ENCODE measurements at regions not wholly inside any gene's neighbourhood (a gene's known extent, or its start where the extent isn't known, plus 50 kb on each side); places are given as distances from the start of the nearest gene placed in this dataset.
A peak's percentile ranks its signal among the peaks of the same experiment; 100 is the strongest.

DNA sequence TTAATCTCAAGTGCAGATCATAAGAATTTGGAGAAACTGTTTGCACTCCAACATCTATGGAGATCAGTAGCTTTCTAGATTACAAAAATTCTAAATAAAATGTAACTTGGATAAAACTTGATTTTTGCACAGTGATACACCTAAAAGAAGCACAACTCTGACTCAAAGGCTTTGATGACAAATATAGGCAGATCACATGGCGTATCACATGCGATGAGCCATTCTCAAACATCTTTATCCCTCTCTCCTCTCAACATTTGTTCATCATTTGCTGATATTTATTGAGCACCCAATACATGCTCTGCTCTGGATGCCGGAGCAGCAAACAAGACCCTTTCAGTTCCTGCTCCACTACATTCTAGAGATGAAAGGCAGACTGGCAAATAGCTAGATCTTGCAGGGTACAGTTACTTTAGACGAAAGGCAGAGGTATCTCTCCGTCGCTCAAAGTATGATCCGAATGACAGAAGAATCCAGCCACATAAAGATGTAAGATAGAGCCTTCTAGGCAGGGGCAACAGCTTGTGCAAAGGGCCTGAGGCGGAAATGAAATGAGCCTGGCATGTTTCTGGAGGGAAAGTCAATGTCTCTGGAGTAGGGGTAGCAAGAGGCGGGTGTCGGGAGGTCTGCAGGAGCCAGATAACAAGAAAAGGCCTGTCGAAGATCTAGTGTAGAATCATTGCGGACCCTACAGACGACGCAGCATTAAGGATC, 145.8 kb upstream of the ERRFI1 start:
- Mint-ChIP-seq H3K27me3 (ENCODE audit: unreplicated experiment) (peaks cover 1% of the 10 kb centered on the region), H3K27ac (ENCODE audit: unreplicated experiment) (no peak overlapping the region), H3K4me3 (ENCODE audit: unreplicated experiment) (no peak overlapping the region), H3K9me3 (ENCODE audit: unreplicated experiment) (no peaks in the 10 kb centered on the region), H3K4me1 (ENCODE audit: unreplicated experiment) (peaks cover 6% of the 10 kb centered on the region), H3K36me3 (ENCODE audit: low read depth, unreplicated experiment) (no peaks in the 10 kb centered on the region)
- TF ChIP-seq CTCF (IDR thresholded peaks at IDR 0.05; ENCODE audit: unreplicated experiment): no peak
- DNase-seq (ENCODE audit: low spot score): no peak

DNA sequence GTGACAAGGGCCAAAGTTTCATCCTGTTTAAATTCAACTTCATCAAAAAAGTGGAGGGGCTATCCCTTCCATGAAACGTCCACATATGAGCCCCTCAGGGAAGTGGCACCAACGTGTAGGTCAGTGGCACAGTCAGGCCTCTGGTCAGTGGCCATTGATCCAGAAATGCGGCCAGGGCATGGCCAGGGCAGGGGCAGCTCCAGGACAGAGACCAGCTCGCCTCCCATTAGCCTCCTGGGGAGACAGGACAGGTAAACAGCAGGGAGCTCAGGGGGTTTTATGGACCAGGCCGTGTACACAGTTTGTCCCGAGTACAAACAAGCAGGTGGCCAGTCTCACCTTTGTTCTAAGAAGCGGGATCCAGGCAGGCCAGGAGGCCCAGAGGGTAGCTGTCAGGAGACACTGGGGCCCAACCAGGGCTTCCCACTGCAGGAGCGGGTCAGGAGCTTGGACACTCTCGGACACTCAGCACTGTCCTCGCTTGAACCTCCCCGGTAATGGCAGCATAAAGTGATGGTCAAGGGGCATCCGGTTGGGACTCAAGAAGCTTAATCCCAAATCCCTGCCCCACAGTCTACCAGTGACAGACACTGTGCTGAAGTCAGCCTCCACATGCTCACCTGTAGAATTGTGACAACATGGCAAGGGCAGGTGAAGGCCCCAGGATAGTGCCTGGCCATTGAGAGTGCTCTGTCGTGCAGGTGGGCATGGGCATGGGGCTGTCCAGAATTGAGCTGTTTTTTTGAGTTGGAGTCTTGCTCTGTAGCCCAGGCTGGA, 144.1 kb upstream of the ERRFI1 start:
- H3K4me1 Mint-ChIP-seq (ENCODE audit: unreplicated experiment): peaks cover 6% of the 10 kb centered on the region
- no peak for DNase-seq (ENCODE audit: low spot score)
- H3K27ac Mint-ChIP-seq (ENCODE audit: unreplicated experiment): peak overlapping the region; percentile 77
- H3K9me3 Mint-ChIP-seq (ENCODE audit: unreplicated experiment): no peaks in the 10 kb centered on the region
- TF ChIP-seq CTCF (IDR thresholded peaks at IDR 0.05; ENCODE audit: unreplicated experiment): no peak
- no peaks in the 10 kb centered on the region for H3K36me3 Mint-ChIP-seq (ENCODE audit: low read depth, unreplicated experiment)
- no peaks in the 10 kb centered on the region for H3K27me3 Mint-ChIP-seq (ENCODE audit: unreplicated experiment)
- H3K4me3 Mint-ChIP-seq (ENCODE audit: unreplicated experiment): no peak overlapping the region

DNA sequence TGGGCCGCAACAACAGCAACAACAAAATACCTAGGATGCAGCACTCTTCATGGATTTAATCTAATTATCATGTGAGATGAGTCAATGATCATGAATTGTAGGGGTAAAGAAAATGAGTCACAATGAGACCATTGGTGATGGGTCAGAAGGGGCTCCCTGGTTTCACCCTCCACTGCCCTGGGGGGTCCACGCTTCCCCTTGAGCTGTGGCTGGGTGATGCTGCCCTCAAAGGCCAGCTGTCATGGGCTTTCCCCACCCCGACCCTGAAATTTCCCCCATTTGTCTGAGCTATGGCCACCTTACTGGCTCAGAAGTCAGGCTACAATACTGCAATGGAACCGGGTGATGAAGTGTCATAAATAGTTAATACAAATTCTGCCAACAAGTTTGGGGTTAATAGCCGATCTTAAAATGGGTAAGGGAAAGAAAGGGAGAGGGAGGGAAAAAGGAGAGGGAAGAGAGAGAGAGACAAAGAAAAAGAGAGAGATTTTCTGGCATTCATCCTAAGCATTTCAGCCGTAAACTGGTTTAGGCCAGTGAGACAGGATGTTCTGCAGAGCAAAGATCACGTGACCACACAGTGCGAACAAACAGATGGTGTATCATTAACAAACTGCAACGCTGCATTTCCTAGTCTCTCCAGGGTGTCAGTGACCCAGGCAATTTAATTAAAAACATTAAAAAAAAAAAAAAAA, 143.4 kb upstream of the ERRFI1 start:
- DNase-seq (ENCODE audit: low spot score): no peak
- no peaks in the 10 kb centered on the region for H3K9me3 Mint-ChIP-seq (ENCODE audit: unreplicated experiment)
- peaks cover 6% of the 10 kb centered on the region for H3K4me1 Mint-ChIP-seq (ENCODE audit: unreplicated experiment)
- H3K4me3 Mint-ChIP-seq (ENCODE audit: unreplicated experiment): no peak overlapping the region
- H3K27me3 Mint-ChIP-seq (ENCODE audit: unreplicated experiment): no peaks in the 10 kb centered on the region
- H3K27ac Mint-ChIP-seq (ENCODE audit: unreplicated experiment): no peak overlapping the region
- no peak for TF ChIP-seq CTCF (IDR thresholded peaks at IDR 0.05; ENCODE audit: unreplicated experiment)
- H3K36me3 Mint-ChIP-seq (ENCODE audit: low read depth, unreplicated experiment): no peaks in the 10 kb centered on the region

DNA sequence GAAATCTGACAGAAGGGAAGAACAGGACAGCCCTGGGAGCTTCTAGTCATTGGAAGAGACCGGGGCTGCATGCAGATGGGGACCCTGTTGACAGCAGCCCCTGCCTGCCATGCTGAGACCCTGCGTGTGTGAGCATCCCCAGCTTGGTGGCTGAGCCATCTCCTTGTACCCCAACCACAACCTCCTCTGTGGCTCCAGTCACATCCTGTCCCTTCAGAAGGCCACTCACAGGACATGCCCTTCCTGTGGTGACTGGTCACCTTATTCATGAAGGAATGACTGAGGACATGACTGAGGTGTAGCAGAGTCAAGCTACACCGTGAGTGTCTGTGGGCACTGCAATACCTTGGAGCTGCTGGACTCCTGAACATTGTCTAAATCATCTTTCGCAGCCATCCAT, 141.8 kb upstream of the ERRFI1 start:
- no peak for DNase-seq (ENCODE audit: low spot score)
- peaks cover 6% of the 10 kb centered on the region for H3K4me1 Mint-ChIP-seq (ENCODE audit: unreplicated experiment)
- no peaks in the 10 kb centered on the region for H3K9me3 Mint-ChIP-seq (ENCODE audit: unreplicated experiment)
- H3K27ac Mint-ChIP-seq (ENCODE audit: unreplicated experiment): no peak overlapping the region
- TF ChIP-seq CTCF (IDR thresholded peaks at IDR 0.05; ENCODE audit: unreplicated experiment): no peak
- H3K36me3 Mint-ChIP-seq (ENCODE audit: low read depth, unreplicated experiment): no peaks in the 10 kb centered on the region
- no peak overlapping the region for H3K4me3 Mint-ChIP-seq (ENCODE audit: unreplicated experiment)
- no peaks in the 10 kb centered on the region for H3K27me3 Mint-ChIP-seq (ENCODE audit: unreplicated experiment)

Measured in endothelial cell (in vitro differentiated cells).